ENCODE measurements at regions not wholly inside any gene's neighbourhood (a gene's known extent, or its start where the extent isn't known, plus 50 kb on each side); places are given as distances from the start of the nearest gene placed in this dataset.

DNA sequence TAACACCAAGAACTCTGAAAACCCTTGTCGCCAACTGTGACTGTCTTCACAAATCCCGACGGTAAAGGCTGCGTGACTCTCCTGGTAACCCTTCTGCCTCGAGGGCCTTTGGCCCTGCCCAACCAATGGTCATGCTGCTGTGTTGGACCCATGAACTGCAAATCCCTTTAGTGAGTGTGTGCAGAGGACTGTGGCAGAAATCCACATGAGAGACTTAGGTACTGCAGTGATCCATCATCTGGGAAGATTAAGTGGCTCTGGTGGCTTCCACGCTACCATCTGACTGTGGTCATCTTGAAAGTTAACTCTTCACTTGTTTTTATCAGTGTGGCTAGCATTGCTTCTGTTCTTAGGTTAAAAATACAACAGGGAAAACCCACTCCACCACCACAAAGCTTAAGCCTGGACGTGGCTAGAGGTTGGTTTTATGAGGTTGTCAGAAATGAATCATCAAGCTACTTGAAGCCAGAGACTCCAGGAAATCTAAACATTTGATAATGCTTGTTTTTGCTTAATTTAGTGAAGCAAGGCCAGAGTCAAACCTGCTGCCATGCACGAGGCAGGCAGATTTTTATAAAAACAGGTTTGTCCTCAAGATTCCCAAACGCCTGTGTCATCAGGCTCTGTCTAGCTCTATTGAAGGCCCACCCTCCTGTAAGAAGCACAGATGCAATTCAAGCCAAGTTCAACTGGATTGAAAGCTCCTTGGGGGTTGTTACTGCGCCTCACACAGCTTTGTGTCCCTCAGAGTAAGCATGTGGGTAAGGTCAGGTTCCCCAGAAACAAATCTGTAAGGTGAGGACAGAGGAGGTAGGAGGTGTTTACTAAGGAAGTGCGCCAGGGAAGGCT is 52.7 kb upstream of the ERCC6L2 start:
- DNase-seq (ENCODE audit: low spot score), result no peak

DNA sequence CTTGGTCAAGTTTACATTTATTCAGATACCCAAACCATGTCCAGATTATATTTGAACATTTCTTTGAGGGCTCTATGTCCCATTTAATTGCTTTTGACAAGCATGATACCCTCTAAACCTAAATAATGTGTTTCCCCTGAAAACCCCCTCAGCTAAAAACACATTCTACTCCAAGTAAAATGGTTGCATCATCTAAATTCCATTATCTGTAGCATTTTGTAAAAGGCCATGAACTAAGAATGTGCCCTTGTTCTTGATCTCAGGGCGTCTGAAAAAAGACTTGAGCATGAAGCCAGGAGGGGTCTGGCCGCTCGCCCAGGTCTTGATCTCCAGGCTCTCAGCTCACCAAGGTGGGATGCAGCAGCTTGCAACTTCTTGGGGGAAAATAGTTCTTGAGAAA is 53.5 kb upstream of the ERCC6L2 start:
- no peak for DNase-seq (ENCODE audit: low spot score)

DNA sequence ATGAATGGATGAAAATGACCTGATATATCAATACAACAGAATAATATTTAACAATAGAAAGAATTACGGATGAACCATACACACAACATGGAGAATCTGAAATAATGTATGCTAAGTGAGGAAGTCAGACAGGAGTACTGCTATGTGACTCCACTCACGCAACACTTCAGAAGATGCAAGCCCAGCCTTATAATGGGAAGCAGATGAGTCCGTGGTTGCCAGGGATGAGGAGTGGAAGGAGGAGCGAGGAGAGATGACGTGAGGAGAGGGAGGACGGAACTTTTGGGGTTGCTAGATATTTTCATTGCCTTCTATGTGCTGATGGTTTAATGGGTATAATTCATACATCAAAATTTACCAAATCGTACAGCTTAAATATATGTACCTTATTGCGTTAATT is 55.4 kb upstream of the ERCC6L2 start:
- no peak for DNase-seq (ENCODE audit: low spot score)

DNA sequence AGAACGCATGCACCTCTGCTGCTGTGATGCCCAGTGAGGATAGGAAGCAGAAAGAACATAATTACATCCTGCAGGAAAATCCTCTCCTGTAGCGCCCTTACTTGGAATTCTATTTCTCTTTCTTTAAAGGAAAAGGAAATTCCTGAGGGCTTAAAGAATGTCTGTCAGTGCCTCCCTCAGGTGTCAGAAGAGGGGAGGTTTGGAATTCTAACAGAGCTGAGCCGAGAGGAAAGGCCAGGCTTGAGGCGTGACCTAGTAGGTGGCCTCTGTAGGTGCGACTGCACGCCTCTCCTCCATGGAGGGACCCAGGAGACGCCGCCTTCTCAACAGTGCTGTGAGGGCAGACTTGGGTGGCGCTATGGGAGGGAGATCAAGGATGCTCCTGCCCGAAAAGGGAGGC is 55.9 kb upstream of the ERCC6L2 start:
- DNase-seq (ENCODE audit: low spot score), result no peak

DNA sequence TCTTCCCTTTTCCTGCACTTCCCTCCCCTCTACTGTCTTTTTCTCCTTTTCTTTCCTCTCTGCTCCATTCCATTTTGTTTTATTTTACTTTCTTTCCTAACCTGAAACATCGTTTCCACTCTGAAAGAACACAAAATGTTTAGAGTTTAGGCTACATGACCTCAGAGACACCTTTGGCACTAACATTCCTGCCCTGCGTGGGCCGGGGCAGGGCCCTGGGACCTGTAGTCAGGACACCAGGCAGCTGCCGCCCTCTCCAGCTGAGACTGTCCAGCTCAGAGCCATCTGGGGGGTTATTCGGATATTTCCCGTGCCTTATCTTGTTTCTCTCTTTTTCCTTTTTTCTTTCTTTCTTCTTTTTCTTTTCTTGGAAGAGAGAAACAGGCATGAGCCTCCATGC is 58.3 kb upstream of the ERCC6L2 start:
- no peak for DNase-seq (ENCODE audit: low spot score)

DNA sequence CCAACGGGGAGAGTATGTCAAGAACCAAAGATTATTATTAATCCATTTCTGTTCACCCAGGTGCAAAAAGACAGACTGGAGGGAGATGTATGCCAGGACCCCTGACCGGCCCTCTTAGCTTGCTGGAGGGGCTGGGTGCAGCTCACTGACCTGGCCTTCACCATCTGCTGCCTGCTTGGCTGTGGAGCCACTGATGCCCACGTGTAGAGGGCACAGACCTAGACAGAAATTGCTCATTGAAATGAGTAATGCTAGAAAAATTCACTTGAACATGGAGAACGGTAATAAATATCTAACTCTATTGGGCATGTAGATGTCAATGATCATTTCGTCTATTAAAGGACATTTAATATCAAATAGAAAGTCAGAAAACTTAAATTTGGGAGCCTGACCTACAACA is 58.8 kb upstream of the ERCC6L2 start:
- DNase-seq (ENCODE audit: low spot score), result no peak

DNA sequence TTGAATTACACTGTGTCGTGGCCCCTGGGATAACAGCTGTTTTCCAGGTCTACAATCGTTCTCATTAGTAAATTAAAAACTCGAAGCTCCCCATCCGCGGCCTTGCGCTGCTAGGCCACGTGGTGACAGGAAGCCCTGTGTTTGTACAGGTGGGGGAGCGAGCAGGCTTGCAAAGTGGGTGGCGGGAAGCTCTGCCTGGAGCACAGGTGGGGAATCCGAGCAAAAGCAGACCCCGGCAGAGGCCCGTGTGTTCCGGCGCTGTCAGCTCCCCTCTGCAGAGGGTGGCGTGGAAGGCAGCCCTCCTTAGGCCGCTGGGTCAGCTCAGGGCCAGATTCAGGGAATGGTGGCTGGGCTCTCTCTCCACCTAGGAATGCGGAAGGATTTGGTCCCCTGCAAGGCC is 59.5 kb upstream of the ERCC6L2 start:
- no peak for DNase-seq (ENCODE audit: low spot score)

DNA sequence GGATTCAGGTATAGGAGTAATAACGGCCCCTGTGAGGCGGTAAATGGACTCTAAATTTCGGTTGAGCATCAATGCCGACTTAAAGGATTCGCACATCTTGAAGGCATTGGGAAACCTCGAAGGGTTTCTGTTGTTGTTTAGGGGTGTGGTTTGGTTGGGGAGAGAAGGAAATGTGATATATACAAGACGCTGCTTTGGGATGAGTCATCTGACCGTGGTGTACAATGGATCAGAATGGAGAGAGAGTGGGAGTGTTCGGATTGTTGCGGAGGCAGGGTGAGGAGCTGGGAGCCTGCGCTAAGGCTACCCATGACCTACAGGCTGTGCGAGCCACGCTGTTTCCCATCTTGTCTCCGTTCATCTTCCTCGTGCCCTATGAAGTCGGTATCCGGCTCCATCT is 60.4 kb upstream of the ERCC6L2 start:
- DNase-seq (ENCODE audit: low spot score), result no peak

DNA sequence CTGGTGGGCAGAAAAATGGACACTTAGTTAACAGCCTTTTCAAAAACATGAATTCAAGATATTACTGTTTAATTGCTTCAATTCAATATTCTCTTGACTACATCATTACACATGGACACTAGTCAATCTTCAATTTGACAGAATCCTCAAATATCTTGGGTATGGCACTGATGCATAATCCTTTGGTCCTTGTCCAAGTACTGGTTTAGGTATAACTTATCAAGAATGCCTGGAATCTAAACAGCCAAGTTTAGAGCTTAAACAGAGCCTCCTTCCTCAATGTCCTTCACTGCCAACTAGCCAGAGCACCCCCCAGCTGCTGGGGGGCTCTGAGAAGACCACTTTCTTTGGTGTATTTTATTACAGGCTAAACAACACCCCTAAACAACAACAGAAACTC is 61.6 kb upstream of the ERCC6L2 start:
- no peak for DNase-seq (ENCODE audit: low spot score)

DNA sequence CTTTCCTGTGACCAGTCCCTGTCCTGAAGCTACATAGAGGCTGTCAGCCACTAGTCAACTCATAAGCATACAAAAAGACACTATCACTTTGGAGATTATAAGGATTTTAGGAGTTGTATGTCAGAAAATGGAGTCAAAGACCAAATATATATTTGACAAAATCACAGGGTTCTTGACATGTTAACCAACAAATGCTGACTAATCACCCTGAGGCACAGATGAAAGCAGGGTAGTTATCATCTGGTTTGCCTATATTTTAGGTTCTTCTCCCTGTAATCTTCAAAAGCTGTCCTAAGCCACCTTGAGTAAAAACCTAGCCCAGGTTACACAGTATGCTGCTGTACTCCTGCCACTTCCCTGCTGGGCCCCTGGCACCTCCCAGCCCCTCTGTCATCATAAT is 64.7 kb upstream of the ERCC6L2 start:
- DNase-seq (ENCODE audit: low spot score), result no peak

DNA sequence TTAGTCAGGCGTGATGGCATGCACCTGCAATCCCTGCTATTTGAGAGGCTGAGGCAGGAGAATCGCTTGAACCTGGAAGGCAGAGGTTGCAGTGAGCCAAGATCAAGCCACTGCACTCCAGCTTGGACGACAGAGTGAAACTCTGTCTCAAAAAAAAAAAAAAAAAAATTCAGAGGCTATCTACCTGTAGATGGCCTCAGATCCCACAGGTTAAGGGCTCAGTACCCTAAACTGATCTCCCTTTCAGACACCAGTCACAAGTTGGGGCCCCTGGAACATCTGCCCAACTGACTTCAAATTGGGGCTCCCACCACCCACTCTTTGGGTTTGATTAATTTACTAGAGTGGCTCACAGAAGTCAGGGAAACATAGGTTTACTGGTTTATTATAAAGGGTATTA is 65.4 kb upstream of the ERCC6L2 start:
- no peak for DNase-seq (ENCODE audit: low spot score)

DNA sequence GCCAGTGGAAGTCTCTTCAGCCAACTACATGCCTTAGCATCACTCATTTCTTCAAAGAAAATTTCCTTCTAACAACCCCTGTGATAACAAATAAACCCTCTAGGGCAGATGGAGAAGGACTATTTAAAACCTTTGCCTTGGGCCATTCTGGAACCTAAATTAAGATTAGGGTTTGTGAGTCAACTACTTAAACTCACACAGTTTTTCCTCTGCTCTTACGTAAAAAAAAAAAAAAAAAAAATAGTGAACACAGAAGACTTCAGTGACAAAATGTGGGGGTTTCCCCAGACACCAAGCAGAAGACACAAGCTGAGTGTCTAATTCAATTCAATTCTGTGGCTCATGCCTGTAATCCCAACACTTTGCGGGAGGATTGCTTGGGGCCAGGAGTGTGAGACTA is 65.8 kb upstream of the ERCC6L2 start:
- no peak for DNase-seq (ENCODE audit: low spot score)

DNA sequence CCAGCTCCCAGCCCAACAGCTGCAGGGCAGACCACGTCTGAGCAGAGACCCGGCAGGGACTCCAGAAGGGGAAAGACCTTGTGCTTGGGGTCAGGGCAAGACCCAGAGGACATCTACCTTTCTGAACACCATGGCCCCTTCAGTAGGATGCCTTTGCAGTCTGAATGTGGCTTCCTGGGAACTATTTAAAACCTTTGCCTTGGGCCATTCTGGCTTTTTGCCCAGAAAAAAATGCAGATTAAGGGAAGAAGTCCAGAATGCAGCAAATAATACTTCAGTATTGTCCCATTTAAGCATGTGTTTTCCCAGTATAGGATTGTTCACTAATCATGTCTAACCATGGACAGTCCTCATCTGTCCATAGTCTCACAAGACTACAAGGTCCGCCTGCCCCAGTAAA is 67.5 kb upstream of the ERCC6L2 start:
- no peak for DNase-seq (ENCODE audit: low spot score)

DNA sequence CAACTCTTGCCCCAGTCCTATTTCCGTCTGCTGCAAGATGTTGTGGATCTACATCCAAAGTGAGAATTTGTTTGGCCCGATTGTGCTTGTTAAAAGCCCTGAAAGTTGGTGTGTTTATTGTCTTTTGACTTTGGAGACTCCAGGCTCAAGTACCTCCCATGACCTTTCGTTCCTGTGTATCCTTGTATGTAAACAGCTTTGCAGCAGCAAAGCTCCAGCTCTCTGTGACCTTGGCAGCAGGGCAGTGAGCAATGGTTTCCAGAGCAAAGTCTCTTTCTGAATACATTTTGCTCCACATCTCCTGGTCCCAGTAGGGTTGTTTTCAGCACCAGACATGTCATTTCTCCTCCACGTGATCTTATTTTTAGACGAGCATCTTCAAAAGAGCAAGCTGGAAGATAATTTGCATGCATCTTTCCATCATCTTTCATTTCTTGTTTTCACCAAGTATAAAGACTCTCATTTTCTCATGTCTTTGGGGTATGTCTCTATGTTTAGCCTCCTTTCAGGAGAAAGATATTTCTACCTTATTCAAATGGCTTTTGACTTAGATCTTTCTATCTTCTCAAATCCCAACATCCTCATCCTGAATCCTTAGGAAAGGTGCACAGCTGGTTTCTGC is 68.1 kb upstream of the ERCC6L2 start:
- DNase-seq (ENCODE audit: low spot score), result no peak

DNA sequence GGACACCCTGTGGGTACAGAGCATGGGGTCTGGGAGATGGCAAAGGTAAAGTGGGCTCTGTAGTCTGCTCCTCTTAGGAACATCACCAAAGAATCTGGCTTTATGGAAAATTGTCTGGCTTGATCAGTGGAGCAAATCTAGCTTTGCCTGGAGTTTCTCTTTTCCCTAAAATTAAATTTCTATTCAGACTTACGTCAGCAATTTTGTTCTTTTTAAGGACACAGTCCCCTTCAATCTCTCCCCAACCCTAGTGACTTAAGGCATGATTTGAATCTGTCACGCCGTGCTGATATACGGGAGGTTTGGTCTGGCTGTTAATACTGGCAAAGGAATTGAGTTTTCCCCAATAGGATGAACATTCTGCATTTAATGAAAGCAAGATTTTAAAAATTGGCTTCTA is 72.3 kb upstream of the ERCC6L2 start:
- DNase-seq (ENCODE audit: low spot score), result no peak

DNA sequence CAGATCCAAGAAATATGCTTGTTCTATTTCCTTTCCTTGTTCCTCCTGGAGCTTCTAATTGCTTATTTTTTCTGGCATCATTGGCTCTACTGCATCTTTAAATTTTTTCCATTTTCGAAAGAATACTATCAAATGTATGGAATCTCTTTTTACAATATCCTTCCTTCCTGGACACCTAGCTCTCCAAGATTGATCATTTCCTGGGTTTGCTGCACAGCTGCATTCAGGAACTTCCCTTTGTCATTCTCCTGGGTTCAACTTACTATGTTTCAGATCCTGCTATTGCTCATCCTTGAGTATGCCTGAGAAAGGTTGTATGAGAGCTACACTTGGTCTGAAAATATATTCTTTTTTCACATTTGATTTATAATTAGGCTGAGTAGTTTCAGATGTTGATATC is 73.7 kb upstream of the ERCC6L2 start:
- no peak for DNase-seq (ENCODE audit: low spot score)

DNA sequence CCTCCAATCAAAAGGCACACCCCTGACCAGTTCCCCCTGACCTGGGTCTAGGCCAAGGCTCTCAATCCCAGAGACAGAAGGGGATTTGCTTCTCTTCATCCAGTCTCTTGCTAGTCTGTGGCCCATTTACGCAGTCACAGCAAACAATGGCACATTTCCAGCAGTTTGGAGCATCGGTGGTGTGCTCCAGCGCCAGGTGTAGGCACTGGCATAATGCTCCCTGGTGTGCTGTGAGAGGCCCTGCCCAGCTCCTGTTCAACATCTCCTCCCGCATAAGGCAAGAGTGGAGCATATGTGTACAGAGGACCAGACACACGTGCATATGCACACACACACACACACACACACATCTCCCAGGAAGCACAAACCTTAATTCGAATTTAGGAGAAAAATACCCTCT is 79.5 kb upstream of the ERCC6L2 start:
- DNase-seq (ENCODE audit: low spot score), result no peak

DNA sequence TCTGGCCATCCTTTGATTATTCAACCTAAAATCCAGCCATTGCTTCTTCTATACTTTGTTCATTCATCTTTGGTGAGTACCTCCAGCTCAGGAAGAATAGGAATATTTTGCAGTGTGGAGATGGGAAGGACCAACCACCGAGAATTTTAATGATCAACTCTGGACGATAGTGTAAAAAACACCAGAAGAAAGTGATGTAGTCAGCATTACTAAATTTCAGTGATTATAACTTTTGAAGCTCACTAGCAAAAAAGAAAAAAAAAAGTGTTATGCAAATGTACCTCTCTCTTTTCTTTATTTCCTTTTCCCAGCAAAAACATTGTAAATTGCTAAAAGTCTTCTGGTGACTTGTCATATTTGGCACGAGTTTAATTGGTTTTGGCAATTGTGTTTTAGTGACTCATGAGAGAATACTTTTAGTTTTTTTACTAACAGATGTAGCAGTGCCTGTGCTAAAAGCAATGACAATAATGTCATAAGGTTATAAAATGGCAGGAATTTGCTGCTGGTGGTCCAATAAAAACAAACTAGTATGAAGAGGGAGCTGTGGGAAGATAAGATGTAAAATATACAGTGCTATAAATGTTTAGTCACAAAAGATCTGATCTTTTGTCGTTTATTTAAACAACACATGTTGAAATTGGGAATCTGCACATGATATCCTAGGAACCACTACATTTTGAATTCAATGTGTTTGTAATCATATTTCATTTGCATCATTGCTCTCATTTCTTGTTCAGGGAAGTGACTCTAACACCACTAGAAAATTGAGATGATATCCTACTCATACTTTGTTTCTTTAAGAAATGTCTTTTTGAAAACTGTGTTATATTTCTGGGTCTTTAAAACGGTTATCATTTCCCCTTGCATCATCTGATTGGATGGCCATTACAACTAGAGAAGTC is 81.3 kb upstream of the ERCC6L2 start:
- no peak for DNase-seq (ENCODE audit: low spot score)

DNA sequence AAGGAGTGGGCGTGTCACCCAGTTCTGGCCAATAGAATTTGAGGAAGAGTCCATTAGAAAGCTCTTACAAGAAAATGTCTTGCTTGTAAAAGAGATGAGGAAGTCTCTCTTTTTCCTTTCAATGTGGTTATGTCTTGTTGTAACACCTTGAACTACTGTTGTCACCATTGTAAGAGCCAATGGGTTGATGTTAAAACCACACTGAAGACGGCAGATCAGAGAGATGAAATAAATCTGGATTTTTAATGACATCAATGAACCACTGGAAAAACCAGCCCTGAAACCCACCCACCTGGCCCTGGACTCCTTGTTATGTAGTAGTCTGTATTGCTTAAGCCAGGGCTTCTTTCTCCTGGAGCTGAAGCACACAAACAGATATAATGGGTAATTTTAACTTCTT is 83.8 kb upstream of the ERCC6L2 start:
- DNase-seq (ENCODE audit: low spot score), result no peak

DNA sequence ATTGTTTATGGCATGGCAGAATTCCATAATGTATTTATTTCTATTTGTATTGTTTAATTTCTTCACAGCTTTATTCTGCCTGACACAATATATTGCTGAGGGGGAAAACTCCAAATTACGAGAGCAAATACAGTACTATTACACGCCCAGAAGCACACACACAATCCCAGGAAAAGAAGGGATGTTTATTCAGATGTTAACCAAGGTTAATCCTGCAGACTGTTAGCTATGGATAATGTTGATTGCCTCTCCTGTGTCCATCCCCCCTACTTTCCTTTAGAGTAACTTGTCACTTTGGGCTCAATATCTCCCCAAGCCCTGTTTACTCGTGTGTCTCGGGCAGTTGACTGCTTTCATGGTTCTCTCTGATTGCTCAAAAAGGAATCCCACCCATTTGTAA is 84.2 kb upstream of the ERCC6L2 start:
- no peak for DNase-seq (ENCODE audit: low spot score)

DNA sequence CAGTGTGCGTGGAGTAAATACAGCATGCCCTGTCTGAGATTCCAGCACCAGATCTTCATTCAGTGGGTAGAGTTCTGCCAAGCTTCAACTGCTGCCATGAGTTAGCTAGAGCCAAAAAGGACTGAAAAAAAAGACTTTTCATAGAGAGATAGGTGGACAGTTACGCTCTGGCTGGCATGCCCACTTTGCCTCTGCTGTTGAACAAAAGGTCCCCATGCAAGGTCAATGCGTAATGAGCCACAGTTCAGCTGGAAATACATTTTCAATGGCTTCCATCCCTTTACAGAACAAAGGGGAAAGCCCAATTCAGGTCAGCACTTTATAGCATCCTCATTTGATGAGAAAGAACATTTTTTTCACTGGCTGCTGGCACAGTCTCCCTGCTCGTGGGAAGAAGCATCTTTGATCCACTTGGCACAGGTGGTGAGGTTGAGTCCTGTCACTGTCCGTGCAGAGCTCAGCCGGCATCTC is 86.9 kb upstream of the ERCC6L2 start:
- DNase-seq (ENCODE audit: low spot score), result no peak

DNA sequence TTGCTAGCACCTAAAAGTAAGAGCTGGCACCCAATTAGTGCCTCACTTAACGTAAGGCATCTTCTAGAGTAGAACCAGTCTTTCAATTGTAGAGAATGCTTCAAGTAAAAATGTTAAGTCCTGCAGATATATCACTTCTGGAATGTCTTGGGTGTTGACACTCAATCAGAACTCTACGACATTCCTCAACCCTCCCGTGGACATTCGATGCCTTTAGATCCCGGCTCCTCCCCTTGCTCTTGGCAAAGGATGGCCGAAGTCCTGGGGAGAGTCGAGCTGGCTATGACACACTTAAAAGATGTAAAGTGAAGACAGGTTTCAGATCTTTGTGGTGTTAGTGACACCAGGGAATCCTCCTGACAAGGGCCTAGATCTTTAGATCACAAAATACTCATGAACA is 87.5 kb upstream of the ERCC6L2 start:
- DNase-seq (ENCODE audit: low spot score), result no peak

DNA sequence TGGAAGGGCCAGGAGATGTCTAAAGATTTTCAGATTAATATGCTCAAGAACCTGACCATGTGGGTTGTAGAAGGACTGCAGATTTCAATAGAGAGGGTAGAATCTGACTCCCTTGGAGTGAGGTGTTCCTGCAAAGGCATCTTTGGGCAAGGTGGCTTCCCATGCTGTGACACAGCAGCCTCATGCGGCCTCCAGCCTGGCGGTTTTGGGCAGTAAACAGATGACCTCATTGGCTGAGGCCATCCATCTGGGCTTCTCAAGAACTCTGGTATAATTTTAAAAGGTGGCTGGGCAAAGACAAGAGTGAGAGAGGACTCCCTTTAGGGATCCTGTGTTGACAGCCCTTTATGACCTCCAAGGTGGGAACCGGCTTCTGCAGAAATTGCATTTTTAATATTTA is 90.3 kb upstream of the ERCC6L2 start:
- DNase-seq (ENCODE audit: low spot score), result no peak
